DOHH2 (cell line): ENCODE measurements at regions not wholly inside any gene's neighbourhood (a gene's known extent, or its start where the extent isn't known, plus 50 kb on each side); places are given as distances from the start of the nearest gene placed in this dataset.

ENCODE experiments used
- CTCF ChIP-seq: fragments of 200-600 bp; sonication (generic); IDR thresholded peaks from one replicate; pipeline ENCODE4 v1.5.1; 2014; ENCODE audit warnings: antibody characterized with exemption, mild to moderate bottlenecking, low read depth, low read length; ENCODE audit not compliant: poor library complexity, severe bottlenecking
- EZH2phosphoT487 ChIP-seq: fragments of 200-600 bp; sonication (generic); IDR thresholded peaks from 2 replicates; pipeline ENCODE4 v1.6.1; 2017; ENCODE audit warnings: borderline replicate concordance, mild to moderate bottlenecking, antibody characterized with exemption, low read length, moderate library complexity, mixed read lengths

GRCh38 chr6:165936660-165937059 lies 231.0 kb downstream of the TBXT start:
- TF ChIP-seq CTCF: no peak
- no peak for TF ChIP-seq EZH2phosphoT487
